IMR-90 (cell line): ENCODE measurements at regions not wholly inside any gene's neighbourhood (a gene's known extent, or its start where the extent isn't known, plus 50 kb on each side); places are given as distances from the start of the nearest gene placed in this dataset.

Experiments
- ATAC-seq: fragments of 200-7000 bp; cut with Tn5 transposase; 2 replicates; pipeline ENCODE4 v1.9.1; 2020; ENCODE audit warnings: low read depth, mild to moderate bottlenecking, moderate library complexity
- BruUV-seq: library from RNA; stranded (reverse); fragments of 400-500 nt; replicated peaks from 2 replicates; lab custom pipeline; 2021; lab: Mats Ljungman, UMichigan
- CTCF ChIA-PET: fragments of 300-600 bp; formaldehyde crosslinking; extraction: SDS; loops from one replicate; lab custom pipeline; 2021; ENCODE audit warnings: antibody characterized with exemption; lab: Yijun Ruan, JAX
- POLR2A ChIA-PET: fragments of 300-600 bp; sonication (Branson Sonifier 250); formaldehyde crosslinking; loops from one replicate; lab custom pipeline; 2022; ENCODE audit warnings: antibody characterized with exemption; ENCODE audit not compliant: unreplicated experiment; lab: Charles Lee
- DNase-seq: peaks from one replicate; pipeline ENCODE4 v3.0.0; 2013
- H2AFZ ChIP-seq: replicated peaks from 2 replicates; pipeline ENCODE3; 2013; ENCODE audit warnings: low read length, mild to moderate bottlenecking; ENCODE audit not compliant: poor library complexity
- H2AK5ac ChIP-seq: 2 replicates; pipeline ENCODE4 v1.6.1; 2013; ENCODE audit warnings: low read depth, low read length, inconsistent platforms
- H2AK9ac ChIP-seq: replicated peaks from 2 replicates; pipeline ENCODE3; 2013; ENCODE audit warnings: mild to moderate bottlenecking, low read depth, low read length, moderate library complexity; ENCODE audit not compliant: poor library complexity
- H2BK120ac ChIP-seq: 2 replicates; pipeline ENCODE4 v1.6.1; 2013; ENCODE audit warnings: low read depth, low read length, inconsistent platforms
- H2BK15ac ChIP-seq: 3 replicates; pipeline ENCODE4 v1.6.1; 2013; ENCODE audit warnings: low read depth, low read length, inconsistent platforms
- H2BK20ac ChIP-seq: 2 replicates; pipeline ENCODE4 v1.6.1; 2013; ENCODE audit warnings: low read depth, mild to moderate bottlenecking, inconsistent platforms, low read length, moderate library complexity
- H2BK5ac ChIP-seq: 2 replicates; pipeline ENCODE4 v1.6.1; 2013; ENCODE audit warnings: mild to moderate bottlenecking, low read depth, low read length, inconsistent platforms; ENCODE audit not compliant: poor library complexity, severe bottlenecking
- H3K14ac ChIP-seq: replicated peaks from 2 replicates; pipeline ENCODE4 v1.6.1; 2013; ENCODE audit warnings: low read depth, low read length, inconsistent platforms
- H3K18ac ChIP-seq: 2 replicates; pipeline ENCODE4 v1.6.1; 2013; ENCODE audit warnings: low read depth, low read length, control low read depth
- H3K23ac ChIP-seq: 2 replicates; pipeline ENCODE4 v1.6.1; 2013; ENCODE audit warnings: low read depth, low read length, inconsistent platforms
- H3K27ac ChIP-seq: 2 replicates; pipeline ENCODE4 v1.5.1; 2013; ENCODE audit warnings: mild to moderate bottlenecking, control low read depth, low read length; ENCODE audit not compliant: insufficient read depth
- H3K27me3 ChIP-seq: 2 replicates; pipeline ENCODE4 v1.6.1; 2013; ENCODE audit warnings: low read length; ENCODE audit not compliant: control insufficient read depth, insufficient read depth
- H3K36me3 ChIP-seq: 2 replicates; pipeline ENCODE4 v1.6.1; 2013; ENCODE audit warnings: low read length, mixed read lengths; ENCODE audit not compliant: control insufficient read depth, insufficient read depth
- H3K4ac ChIP-seq: 2 replicates; pipeline ENCODE4 v1.6.1; 2013; ENCODE audit warnings: low read depth, low read length, inconsistent platforms
- H3K4me1 ChIP-seq: 2 replicates; pipeline ENCODE4 v1.6.1; 2013; ENCODE audit warnings: low read length, mixed read lengths; ENCODE audit not compliant: control insufficient read depth, insufficient read depth
- H3K4me2 ChIP-seq: 2 replicates; pipeline ENCODE4 v1.6.1; 2013; ENCODE audit warnings: low read depth, mild to moderate bottlenecking, control low read depth, low read length, moderate library complexity
- H3K4me3 ChIP-seq: 2 replicates; pipeline ENCODE4 v1.5.1; 2013; ENCODE audit warnings: low read depth, mild to moderate bottlenecking, control low read depth, low read length, moderate library complexity; ENCODE audit not compliant: insufficient read depth
- H3K56ac ChIP-seq: 2 replicates; pipeline ENCODE4 v1.6.1; 2013; ENCODE audit warnings: low read length, inconsistent platforms; ENCODE audit not compliant: insufficient read depth; ENCODE audit errors: extremely low read depth
- H3K79me1 ChIP-seq, 2 experiments: 2 replicates each; pipeline ENCODE4 v1.6.1; 2013; ENCODE audit warnings: low read length in 2 of 2, inconsistent platforms in 1 of 2, low read depth in 1 of 2
- H3K9ac ChIP-seq: 2 replicates; pipeline ENCODE4 v1.6.1; 2013; ENCODE audit warnings: low read depth, low read length, control low read depth
- H3K9me1 ChIP-seq: 2 replicates; pipeline ENCODE4 v1.6.1; 2013; ENCODE audit warnings: low read length, inconsistent platforms; ENCODE audit not compliant: insufficient read depth
- H3K9me3 ChIP-seq: 2 replicates; pipeline ENCODE4 v1.6.1; 2013; ENCODE audit warnings: low read length; ENCODE audit not compliant: control insufficient read depth, insufficient read depth
- H4K20me1 ChIP-seq: 2 replicates; pipeline ENCODE4 v1.6.1; 2013; ENCODE audit warnings: low read length, inconsistent platforms; ENCODE audit not compliant: insufficient read depth
- H4K5ac ChIP-seq: 2 replicates; pipeline ENCODE4 v1.6.1; 2013; ENCODE audit warnings: mild to moderate bottlenecking, low read depth, low read length, control low read depth
- H4K8ac ChIP-seq, 2 experiments: 2 replicates each; pipeline ENCODE4 v1.6.1; 2013; ENCODE audit warnings: low read depth in 2 of 2, low read length in 2 of 2, control low read depth in 1 of 2, inconsistent platforms in 1 of 2
- H4K91ac ChIP-seq: 2 replicates; pipeline ENCODE4 v1.6.1; 2013; ENCODE audit warnings: low read depth, low read length, inconsistent platforms; ENCODE audit not compliant: insufficient read depth
- BHLHE40 ChIP-seq: fragments of 150-350 bp; IDR thresholded peaks from 2 replicates; pipeline ENCODE4 v1.6.1; 2016; ENCODE audit warnings: mild to moderate bottlenecking, low read depth, low read length
- CEBPB ChIP-seq: IDR thresholded peaks from 2 replicates; pipeline ENCODE4 v1.6.1; 2012; ENCODE audit warnings: low read depth, low read length, improper control_type of control experiment
- CHD1 ChIP-seq: IDR thresholded peaks from 2 replicates; pipeline ENCODE4 v1.6.1; 2012; ENCODE audit warnings: low read depth, low read length, improper control_type of control experiment
- FOS ChIP-seq: fragments of 150-350 bp; IDR thresholded peaks from 2 replicates; pipeline ENCODE4 v1.6.1; 2016; ENCODE audit warnings: low read depth, low read length
- MAFK ChIP-seq: IDR thresholded peaks from 2 replicates; pipeline ENCODE4 v1.6.1; 2012; ENCODE audit warnings: low read depth, low read length, improper control_type of control experiment
- MAZ ChIP-seq: IDR thresholded peaks from 2 replicates; pipeline ENCODE4 v1.6.1; 2012; ENCODE audit warnings: low read depth, mild to moderate bottlenecking, low read length, improper control_type of control experiment, moderate library complexity, borderline replicate concordance
- MXI1 ChIP-seq: IDR thresholded peaks from 2 replicates; pipeline ENCODE4 v1.6.1; 2012; ENCODE audit warnings: low read depth, mild to moderate bottlenecking, low read length, moderate library complexity, borderline replicate concordance
- NFE2L2 ChIP-seq: fragments of 150-350 bp; IDR thresholded peaks from 2 replicates; pipeline ENCODE4 v1.6.1; 2016; ENCODE audit warnings: low read depth, mild to moderate bottlenecking, low read length
- POLR2A ChIP-seq: IDR thresholded peaks from 2 replicates; pipeline ENCODE4 v1.6.1; 2012; ENCODE audit warnings: mild to moderate bottlenecking, low read depth, low read length
- RAD21 ChIP-seq: IDR thresholded peaks from 2 replicates; pipeline ENCODE4 v1.6.1; 2012; ENCODE audit warnings: low read length, improper control_type of control experiment
- RCOR1 ChIP-seq: IDR thresholded peaks from 2 replicates; pipeline ENCODE4 v1.6.1; 2012; ENCODE audit warnings: mild to moderate bottlenecking, low read length, improper control_type of control experiment; ENCODE audit not compliant: insufficient replicate concordance
- RFX5 ChIP-seq: IDR thresholded peaks from 2 replicates; pipeline ENCODE4 v1.8.0; 2012; ENCODE audit warnings: low read depth, mild to moderate bottlenecking, low read length, moderate library complexity
- SMC3 ChIP-seq: fragments of 150-350 bp; IDR thresholded peaks from 2 replicates; pipeline ENCODE4 v1.6.1; 2016; ENCODE audit warnings: low read depth, mild to moderate bottlenecking, antibody characterized with exemption, low read length, moderate library complexity
- WGBS, 2 experiments: methylation state at CpG; one replicate each; pipeline versions ENCODE4 v1.1.5 to v1.1.7; 2013; ENCODE audit warnings: missing lambda C conversion rate in 2 of 2; ENCODE audit not compliant: insufficient read length in 1 of 2; ENCODE audit errors: extremely low coverage in 2 of 2; 5-methylcytosine and 5-hydroxymethylcytosine counted together
- dilution Hi-C: fragments of 300-500 bp; cut with HindIII; formaldehyde crosslinking; loops from one replicate; pipeline ENCODE4 v1.14.3; 2018; ENCODE audit warnings: low sequenced_read_pairs; ENCODE audit not compliant: unreplicated experiment
- in situ Hi-C: fragments of 300-500 bp; cut with MboI; formaldehyde crosslinking; loops from 3 replicates; pipeline ENCODE4 v1.14.3; 2019; ENCODE audit warnings: low sequenced_read_pairs, inconsistent platforms, mixed read lengths
- intact Hi-C: fragments of 100-400 bp; cut with micrococcal nuclease; formaldehyde crosslinking; loops from 2 replicates; pipeline ENCODE4 v1.10.0; 2022
- TF ChIP-seq, protein P1 (sequence below): fragments of 150-350 bp; IDR thresholded peaks from 2 replicates; pipeline ENCODE4 v1.6.1; 2017; ENCODE audit warnings: mild to moderate bottlenecking, antibody characterized with exemption, low read length, low read depth
- TF ChIP-seq, protein P2 (sequence below): fragments of 150-350 bp; IDR thresholded peaks from 2 replicates; pipeline ENCODE4 v1.6.1; 2016; ENCODE audit warnings: low read depth, mild to moderate bottlenecking, low read length, moderate library complexity, borderline replicate concordance
- TF ChIP-seq, protein P3 (sequence below): conservative IDR thresholded peaks from 2 replicates; pipeline ENCODE4 v1.5.1; 2012; ENCODE audit warnings: mild to moderate bottlenecking, low read depth, low read length, improper control_type of control experiment

DNA sequence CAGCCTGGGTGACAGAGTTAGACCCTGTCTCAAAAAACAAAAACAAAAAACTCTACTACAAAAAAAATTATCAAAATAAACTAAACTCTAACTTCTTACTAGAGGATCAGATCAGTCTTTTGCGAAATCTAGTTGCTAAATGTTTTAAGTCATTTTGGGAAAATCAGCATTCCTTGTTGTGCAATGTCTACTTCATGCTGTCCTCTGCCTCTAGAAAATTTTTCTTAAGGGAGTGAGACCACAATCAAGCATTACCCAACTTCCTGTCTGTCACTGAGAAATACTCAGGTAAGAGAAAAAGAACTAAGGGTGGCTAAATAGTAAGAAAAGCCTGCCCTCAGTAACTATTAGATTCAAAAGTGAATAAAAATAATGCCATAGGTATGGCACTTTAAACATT, 67.2 kb upstream of the FOXD3 start:
- no peaks in the 10 kb centered on the region for H3K36me3 ChIP-seq
- no peak overlapping the region for H3K4me2 ChIP-seq
- H3K9ac ChIP-seq: no peak overlapping the region
- no peak overlapping the region for H4K8ac ChIP-seq
- TF ChIP-seq MAZ (no peak), RFX5 (no peak), CEBPB (no peak), BHLHE40 (no peak), CHD1 (no peak), RAD21 (no peak), FOS (no peak), SMC3 (no peak), RCOR1 (no peak), NFE2L2 (no peak), MAFK (no peak), POLR2A (no peak), MXI1 (no peak)
- TF ChIP-seq, protein P1, sequence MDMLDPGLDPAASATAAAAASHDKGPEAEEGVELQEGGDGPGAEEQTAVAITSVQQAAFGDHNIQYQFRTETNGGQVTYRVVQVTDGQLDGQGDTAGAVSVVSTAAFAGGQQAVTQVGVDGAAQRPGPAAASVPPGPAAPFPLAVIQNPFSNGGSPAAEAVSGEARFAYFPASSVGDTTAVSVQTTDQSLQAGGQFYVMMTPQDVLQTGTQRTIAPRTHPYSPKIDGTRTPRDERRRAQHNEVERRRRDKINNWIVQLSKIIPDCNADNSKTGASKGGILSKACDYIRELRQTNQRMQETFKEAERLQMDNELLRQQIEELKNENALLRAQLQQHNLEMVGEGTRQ: no peak
- TF ChIP-seq, protein P2, sequence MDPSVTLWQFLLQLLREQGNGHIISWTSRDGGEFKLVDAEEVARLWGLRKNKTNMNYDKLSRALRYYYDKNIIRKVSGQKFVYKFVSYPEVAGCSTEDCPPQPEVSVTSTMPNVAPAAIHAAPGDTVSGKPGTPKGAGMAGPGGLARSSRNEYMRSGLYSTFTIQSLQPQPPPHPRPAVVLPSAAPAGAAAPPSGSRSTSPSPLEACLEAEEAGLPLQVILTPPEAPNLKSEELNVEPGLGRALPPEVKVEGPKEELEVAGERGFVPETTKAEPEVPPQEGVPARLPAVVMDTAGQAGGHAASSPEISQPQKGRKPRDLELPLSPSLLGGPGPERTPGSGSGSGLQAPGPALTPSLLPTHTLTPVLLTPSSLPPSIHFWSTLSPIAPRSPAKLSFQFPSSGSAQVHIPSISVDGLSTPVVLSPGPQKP: no peak
- TF ChIP-seq, protein P3, sequence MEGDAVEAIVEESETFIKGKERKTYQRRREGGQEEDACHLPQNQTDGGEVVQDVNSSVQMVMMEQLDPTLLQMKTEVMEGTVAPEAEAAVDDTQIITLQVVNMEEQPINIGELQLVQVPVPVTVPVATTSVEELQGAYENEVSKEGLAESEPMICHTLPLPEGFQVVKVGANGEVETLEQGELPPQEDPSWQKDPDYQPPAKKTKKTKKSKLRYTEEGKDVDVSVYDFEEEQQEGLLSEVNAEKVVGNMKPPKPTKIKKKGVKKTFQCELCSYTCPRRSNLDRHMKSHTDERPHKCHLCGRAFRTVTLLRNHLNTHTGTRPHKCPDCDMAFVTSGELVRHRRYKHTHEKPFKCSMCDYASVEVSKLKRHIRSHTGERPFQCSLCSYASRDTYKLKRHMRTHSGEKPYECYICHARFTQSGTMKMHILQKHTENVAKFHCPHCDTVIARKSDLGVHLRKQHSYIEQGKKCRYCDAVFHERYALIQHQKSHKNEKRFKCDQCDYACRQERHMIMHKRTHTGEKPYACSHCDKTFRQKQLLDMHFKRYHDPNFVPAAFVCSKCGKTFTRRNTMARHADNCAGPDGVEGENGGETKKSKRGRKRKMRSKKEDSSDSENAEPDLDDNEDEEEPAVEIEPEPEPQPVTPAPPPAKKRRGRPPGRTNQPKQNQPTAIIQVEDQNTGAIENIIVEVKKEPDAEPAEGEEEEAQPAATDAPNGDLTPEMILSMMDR: no peak
- no peak overlapping the region for H4K5ac ChIP-seq
- POLR2A ChIA-PET: no interaction called here
- ATAC-seq (no peak), DNase-seq (no peak)
- no peaks in the 10 kb centered on the region for H3K9me3 ChIP-seq
- dilution Hi-C loops (no loop called here), intact Hi-C loops (no loop called here), in situ Hi-C loops (no loop called here)
- no peak overlapping the region for H3K23ac ChIP-seq
- WGBS, 2 experiments: no CpG with 5 or more reads among the region's 1 CpG
- no peaks in the 10 kb centered on the region for H3K9me1 ChIP-seq
- H2BK20ac ChIP-seq: no peak overlapping the region
- no peak overlapping the region for H2AK5ac ChIP-seq
- no peak overlapping the region for H3K4me3 ChIP-seq
- H3K56ac ChIP-seq: no peak overlapping the region
- no peak overlapping the region for H2AK9ac ChIP-seq
- H4K91ac ChIP-seq: no peak overlapping the region
- H3K4me1 ChIP-seq: no peaks in the 10 kb centered on the region
- no peaks in the 10 kb centered on the region for H3K27me3 ChIP-seq
- no peak overlapping the region for H2AFZ ChIP-seq
- H3K14ac ChIP-seq: no peak overlapping the region
- BruUV-seq: no TSS peak
- no peak overlapping the region for H2BK120ac ChIP-seq
- H3K4ac ChIP-seq: no peak overlapping the region
- H2BK5ac ChIP-seq: no peak overlapping the region
- no peak overlapping the region for H3K18ac ChIP-seq
- H3K79me1 ChIP-seq: no peaks in the 10 kb centered on the region
- H3K27ac ChIP-seq: no peak overlapping the region
- no peak overlapping the region for H2BK15ac ChIP-seq
- no peaks in the 10 kb centered on the region for H4K20me1 ChIP-seq
- CTCF ChIA-PET: no interaction called here
